Natural killer cell treated with Interleukin-12 subunit alpha and Interleukin-12 subunit beta and Interleukin-15 and Interleukin-18, amount 100 ng/mL, for 72 hours (primary cell): ENCODE measurements at regions not wholly inside any gene's neighbourhood (a gene's known extent, or its start where the extent isn't known, plus 50 kb on each side); places are given as distances from the start of the nearest gene placed in this dataset.
"Not testable (repeated sequence)": the region's sequence is repeated elsewhere in the genome, so short reads cannot be mapped to it uniquely, and the experiment has no call there.

Experiments
- ATAC-seq, 2 donors: fragments of 150-1000 bp; cut with Tn5 transposase in 1 of 2; sonication (Bioruptor Pico), chemical (Tn5 transposase) in 1 of 2; 2 replicates each; pipeline ENCODE4 v1.10.0; 2021
- DNase-seq: peaks from one replicate; pipeline ENCODE4 v3.0.0; 2022; ENCODE audit warnings: low spot score
- H3K27ac Mint-ChIP-seq, 2 donors: 1 replicate in 1 of 2; 2 replicates in 1 of 2; pipeline ENCODE4 v1.8.0; 2022; ENCODE audit warnings: mixed read lengths in 2 of 2, mild to moderate bottlenecking in 1 of 2, moderate library complexity in 1 of 2
- H3K27me3 Mint-ChIP-seq, 2 donors: 1 replicate in 1 of 2; 2 replicates in 1 of 2; pipeline ENCODE4 v1.8.0; 2022; ENCODE audit warnings: mixed read lengths in 2 of 2
- H3K36me3 Mint-ChIP-seq: one replicate; pipeline ENCODE4 v1.8.0; 2022; ENCODE audit warnings: mixed read lengths
- H3K4me1 Mint-ChIP-seq, 2 donors: 1 replicate in 1 of 2; 2 replicates in 1 of 2; pipeline ENCODE4 v1.8.0; 2022; ENCODE audit warnings: low read depth in 2 of 2, mixed read lengths in 2 of 2, mild to moderate bottlenecking in 1 of 2
- H3K4me3 Mint-ChIP-seq: one replicate; pipeline ENCODE4 v1.8.0; 2022; ENCODE audit warnings: mixed read lengths
- H3K9me3 Mint-ChIP-seq: 2 replicates; pipeline ENCODE4 v1.8.0; 2022; ENCODE audit warnings: mixed read lengths

GRCh38 chr13:59259165-59260000, 904.3 kb downstream of the DIAPH3 start:
- Mint-ChIP-seq H3K27me3 (no peaks in the 10 kb centered on the region), H3K4me1 (no peaks in the 10 kb centered on the region), H3K4me3 (no peak overlapping the region), H3K27ac (no peak overlapping the region), H3K9me3 (peaks cover 24% of the 10 kb centered on the region), H3K36me3 (no peaks in the 10 kb centered on the region)
- DNase-seq (no peak), ATAC-seq (no peak)

DNA sequence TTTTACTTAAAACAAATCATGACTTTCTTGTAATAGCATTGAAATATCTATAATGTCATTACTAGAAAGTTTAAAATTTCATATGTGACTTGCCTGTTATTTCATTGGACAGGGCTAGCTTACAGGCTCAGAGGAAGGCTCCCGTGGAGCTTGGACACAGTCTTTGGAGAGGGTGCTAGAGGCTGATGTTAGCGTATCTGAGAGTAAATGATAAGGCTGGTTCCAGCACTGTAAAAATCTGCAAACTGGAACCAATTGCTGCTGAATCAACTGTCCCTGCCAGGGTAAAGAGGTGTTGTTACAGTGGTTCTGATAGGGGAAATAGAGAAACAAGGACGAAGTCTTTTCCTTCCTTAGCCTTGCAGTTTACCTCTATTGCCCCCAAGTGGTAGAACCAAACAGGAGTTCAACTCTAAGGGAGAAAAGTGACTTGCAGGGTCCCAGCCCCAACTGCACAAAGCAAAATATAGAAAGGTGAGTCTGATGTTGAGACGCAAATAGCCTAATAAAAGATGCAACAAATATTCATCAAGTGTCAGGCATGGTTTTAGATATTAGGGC, 901.7 kb downstream of the DIAPH3 start:
- no peak overlapping the region for H3K4me3 Mint-ChIP-seq
- H3K36me3 Mint-ChIP-seq = no peaks in the 10 kb centered on the region

GRCh38 chr13:59263531-59263930, 900.2 kb downstream of the DIAPH3 start:
- no peak for ATAC-seq
- H3K27ac Mint-ChIP-seq = no peak overlapping the region
- no peaks in the 10 kb centered on the region for H3K36me3 Mint-ChIP-seq
- H3K27me3 Mint-ChIP-seq = no peaks in the 10 kb centered on the region
- H3K9me3 Mint-ChIP-seq = peaks cover 19% of the 10 kb centered on the region
- no peaks in the 10 kb centered on the region for H3K4me1 Mint-ChIP-seq
- no peak for DNase-seq
- H3K4me3 Mint-ChIP-seq = no peak overlapping the region

More for the DNA sequence above, 901.7 kb downstream of the DIAPH3 start:
- no peak for ATAC-seq
- Mint-ChIP-seq H3K27ac (no peak overlapping the region), H3K27me3 (no peaks in the 10 kb centered on the region), H3K4me1 (no peaks in the 10 kb centered on the region), H3K9me3 (peaks cover 22% of the 10 kb centered on the region)
- no peak for DNase-seq

GRCh38 chr13:59266478-59267063, 897.2 kb downstream of the DIAPH3 start:
- H3K36me3 Mint-ChIP-seq = no peaks in the 10 kb centered on the region

GRCh38 chr13:59269476-59269875, 894.3 kb downstream of the DIAPH3 start:
- ATAC-seq (no peak), DNase-seq (no peak)
- H3K27me3 Mint-ChIP-seq = no peaks in the 10 kb centered on the region
- peaks cover 18% of the 10 kb centered on the region for H3K9me3 Mint-ChIP-seq
- H3K36me3 Mint-ChIP-seq = no peaks in the 10 kb centered on the region
- H3K4me3 Mint-ChIP-seq = no peak overlapping the region
- H3K27ac Mint-ChIP-seq = no peak overlapping the region
- H3K4me1 Mint-ChIP-seq = no peaks in the 10 kb centered on the region

More at GRCh38 chr13:59266478-59267063, 897.2 kb downstream of the DIAPH3 start:
- Mint-ChIP-seq H3K4me1 (no peaks in the 10 kb centered on the region), H3K27ac (no peak overlapping the region), H3K27me3 (no peaks in the 10 kb centered on the region), H3K9me3 (peaks cover 13% of the 10 kb centered on the region), H3K4me3 (no peak overlapping the region)
- no peak for DNase-seq
- no peak for ATAC-seq

- ATAC-seq = no peak
- Mint-ChIP-seq H3K27me3 (no peaks in the 10 kb centered on the region), H3K4me1 (no peaks in the 10 kb centered on the region), H3K27ac (no peak overlapping the region), H3K4me3 (no peak overlapping the region), H3K9me3 (peaks cover 11% of the 10 kb centered on the region), H3K36me3 (no peaks in the 10 kb centered on the region)
- DNase-seq = no peak
Measured at GRCh38 chr13:59270327-59270726, 893.4 kb downstream of the DIAPH3 start.

- H3K9me3 Mint-ChIP-seq = peaks cover 15% of the 10 kb centered on the region
- ATAC-seq (no peak), DNase-seq (no peak)
- no peaks in the 10 kb centered on the region for H3K36me3 Mint-ChIP-seq
- no peak overlapping the region for H3K27ac Mint-ChIP-seq
- H3K27me3 Mint-ChIP-seq = no peaks in the 10 kb centered on the region
- H3K4me1 Mint-ChIP-seq = no peaks in the 10 kb centered on the region
- no peak overlapping the region for H3K4me3 Mint-ChIP-seq
Measured at GRCh38 chr13:59274958-59275727, 888.6 kb downstream of the DIAPH3 start.

GRCh38 chr13:59276436-59276835, 887.3 kb downstream of the DIAPH3 start:
- ATAC-seq (no peak), DNase-seq (no peak)
- H3K4me3 Mint-ChIP-seq = no peak overlapping the region
- no peak overlapping the region for H3K27ac Mint-ChIP-seq
- H3K27me3 Mint-ChIP-seq = no peaks in the 10 kb centered on the region
- H3K36me3 Mint-ChIP-seq = no peaks in the 10 kb centered on the region
- peaks cover 12% of the 10 kb centered on the region for H3K9me3 Mint-ChIP-seq
- H3K4me1 Mint-ChIP-seq = no peaks in the 10 kb centered on the region

- Mint-ChIP-seq H3K27ac (no peak overlapping the region), H3K36me3 (no peaks in the 10 kb centered on the region), H3K4me3 (no peak overlapping the region), H3K27me3 (no peaks in the 10 kb centered on the region), H3K4me1 (no peaks in the 10 kb centered on the region), H3K9me3 (peaks cover 6% of the 10 kb centered on the region)
- no peak for ATAC-seq
- DNase-seq = no peak
Measured at GRCh38 chr13:59277106-59277505, 886.6 kb downstream of the DIAPH3 start.

DNA sequence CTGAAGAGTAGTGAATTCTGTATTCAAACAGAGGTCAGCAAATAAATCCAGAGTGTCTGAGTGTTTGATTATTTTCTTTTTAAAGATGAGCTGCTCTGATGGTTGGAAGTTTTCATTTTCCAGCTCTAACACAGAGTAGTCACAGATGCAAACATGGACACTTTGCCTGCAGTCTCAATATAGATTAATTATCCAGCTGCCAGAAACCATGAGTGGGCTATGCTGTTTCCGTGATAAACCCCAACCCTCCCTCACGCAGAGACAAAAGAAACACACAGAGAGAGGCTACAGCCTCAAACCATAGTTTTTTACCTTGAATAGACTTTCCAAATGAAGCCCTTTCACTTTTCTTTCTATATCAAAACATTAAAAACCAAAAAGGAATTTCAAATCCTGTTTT, 884.7 kb downstream of the DIAPH3 start:
- Mint-ChIP-seq H3K4me1 (no peaks in the 10 kb centered on the region), H3K4me3 (no peak overlapping the region), H3K27me3 (no peaks in the 10 kb centered on the region), H3K27ac (no peak overlapping the region), H3K9me3 (peaks cover 6% of the 10 kb centered on the region), H3K36me3 (no peaks in the 10 kb centered on the region)
- ATAC-seq = no peak
- DNase-seq = no peak

DNA sequence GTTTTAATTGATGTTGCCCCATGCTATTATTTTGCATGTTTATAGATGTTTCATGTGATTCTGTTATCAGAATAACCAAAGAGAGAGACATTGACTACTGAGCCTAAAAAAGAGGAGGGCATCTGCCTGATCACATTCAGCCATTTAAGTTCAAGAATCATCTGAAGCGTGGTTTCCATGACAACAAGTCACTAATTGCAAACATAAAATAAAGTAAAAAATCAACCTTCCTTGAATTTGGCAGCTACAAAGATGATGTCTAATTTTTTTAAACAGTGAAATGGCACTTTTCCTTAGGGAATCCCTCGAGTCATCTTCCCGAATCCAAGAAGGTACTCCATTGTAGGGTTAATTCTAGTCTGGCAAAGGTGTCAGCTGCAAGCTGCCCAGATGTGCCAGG, 884.2 kb downstream of the DIAPH3 start:
- Mint-ChIP-seq H3K4me3 (no peak overlapping the region), H3K27ac (no peak overlapping the region), H3K27me3 (no peaks in the 10 kb centered on the region), H3K36me3 (no peaks in the 10 kb centered on the region), H3K4me1 (no peaks in the 10 kb centered on the region), H3K9me3 (peaks cover 6% of the 10 kb centered on the region)
- DNase-seq (no peak), ATAC-seq (no peak)

GRCh38 chr13:59280297-59280696, 883.4 kb downstream of the DIAPH3 start:
- no peaks in the 10 kb centered on the region for H3K27me3 Mint-ChIP-seq
- no peak for DNase-seq
- no peak overlapping the region for H3K4me3 Mint-ChIP-seq
- no peak for ATAC-seq
- no peaks in the 10 kb centered on the region for H3K36me3 Mint-ChIP-seq
- peaks cover 6% of the 10 kb centered on the region for H3K9me3 Mint-ChIP-seq
- no peaks in the 10 kb centered on the region for H3K4me1 Mint-ChIP-seq
- H3K27ac Mint-ChIP-seq = no peak overlapping the region

- Mint-ChIP-seq H3K27me3 (no peaks in the 10 kb centered on the region), H3K4me1 (no peaks in the 10 kb centered on the region), H3K9me3 (peaks cover 2% of the 10 kb centered on the region), H3K27ac (no peak overlapping the region), H3K36me3 (no peaks in the 10 kb centered on the region), H3K4me3 (no peak overlapping the region)
- ATAC-seq (no peak), DNase-seq (no peak)
Measured at GRCh38 chr13:59281453-59281852, 882.3 kb downstream of the DIAPH3 start.

DNA sequence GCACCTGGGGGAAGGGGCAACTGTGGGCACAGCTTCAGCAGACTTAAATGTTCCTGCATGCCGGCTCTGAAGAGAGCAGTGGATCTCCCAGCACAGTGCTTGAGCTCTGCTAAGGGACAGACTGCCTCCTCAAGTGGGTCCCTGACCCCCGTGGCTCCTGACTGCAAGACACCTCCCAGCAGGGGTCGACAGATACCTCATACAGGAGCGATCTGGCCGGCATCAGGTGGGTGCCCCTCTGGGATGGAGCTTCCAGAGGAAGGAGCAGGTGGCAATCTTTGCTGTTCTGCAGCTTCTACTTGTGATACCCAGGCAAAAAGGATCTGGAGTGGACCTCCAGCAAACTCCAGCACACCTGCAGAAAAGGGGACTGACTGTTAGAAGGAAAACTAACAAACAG, 871.5 kb downstream of the DIAPH3 start:
- not testable (repeated sequence) for H3K27ac Mint-ChIP-seq, H3K4me1 Mint-ChIP-seq, ATAC-seq, H3K27me3 Mint-ChIP-seq, DNase-seq, H3K4me3 Mint-ChIP-seq
- Mint-ChIP-seq H3K9me3 (peaks cover 18% of the 10 kb centered on the region), H3K36me3 (peaks cover 15% of the 10 kb centered on the region)
